IPS-18c (cell line): ENCODE measurements at regions not wholly inside any gene's neighbourhood (a gene's known extent, or its start where the extent isn't known, plus 50 kb on each side); places are given as distances from the start of the nearest gene placed in this dataset.

Source experiments
- H3K4me3 ChIP-seq: 2 replicates; pipeline ENCODE4 v1.7.0; 2013; ENCODE audit warnings: low read depth, mild to moderate bottlenecking, low read length, moderate library complexity; ENCODE audit not compliant: insufficient read depth
- H3K9me3 ChIP-seq: one replicate; pipeline ENCODE4 v1.6.1; 2013; ENCODE audit warnings: mild to moderate bottlenecking, low read length, moderate library complexity; ENCODE audit not compliant: control insufficient read depth, insufficient read depth

DNA sequence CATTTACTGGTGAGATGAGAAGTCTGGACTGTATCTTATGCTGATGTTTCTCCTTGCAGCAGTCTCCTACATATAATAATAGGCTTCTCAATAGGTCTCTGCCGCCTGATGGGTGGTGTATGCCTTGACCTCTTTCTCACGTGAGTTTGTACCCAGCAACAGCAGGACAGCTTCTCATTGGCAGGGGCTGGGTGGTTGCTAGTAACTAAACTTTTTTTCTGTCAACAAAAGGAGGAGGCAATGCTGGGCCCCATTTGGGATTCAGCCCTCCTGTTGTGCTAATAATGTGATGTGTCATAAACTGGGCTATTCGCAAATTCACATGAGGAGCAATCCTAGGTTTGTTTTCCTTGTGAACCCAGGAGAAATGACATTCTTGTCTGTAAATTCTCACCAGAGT is 533.6 kb downstream of the GATA3 start:
- Histone ChIP-seq H3K9me3 (no peaks in the 10 kb centered on the region), H3K4me3 (no peak overlapping the region)

DNA sequence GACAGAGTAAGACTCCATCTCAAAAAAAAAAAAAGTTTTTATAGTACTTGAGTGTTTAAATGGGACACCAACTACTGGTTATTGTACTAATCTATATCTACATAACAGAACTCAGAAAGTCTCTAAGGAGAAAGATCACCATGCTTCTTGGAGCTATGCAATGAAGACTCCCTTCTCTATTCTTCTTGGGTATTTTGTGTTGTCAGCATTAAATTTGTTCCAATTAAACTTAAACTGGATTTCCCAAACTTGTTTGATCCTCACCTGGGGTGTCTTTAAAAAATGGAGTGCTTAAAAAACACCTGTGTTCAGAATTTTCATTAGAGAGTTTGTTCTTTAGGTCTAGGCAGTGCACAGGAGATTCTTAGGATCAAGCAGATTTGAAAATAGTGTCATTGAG is 536.0 kb downstream of the GATA3 start:
- Histone ChIP-seq H3K4me3 (no peak overlapping the region), H3K9me3 (no peaks in the 10 kb centered on the region)

DNA sequence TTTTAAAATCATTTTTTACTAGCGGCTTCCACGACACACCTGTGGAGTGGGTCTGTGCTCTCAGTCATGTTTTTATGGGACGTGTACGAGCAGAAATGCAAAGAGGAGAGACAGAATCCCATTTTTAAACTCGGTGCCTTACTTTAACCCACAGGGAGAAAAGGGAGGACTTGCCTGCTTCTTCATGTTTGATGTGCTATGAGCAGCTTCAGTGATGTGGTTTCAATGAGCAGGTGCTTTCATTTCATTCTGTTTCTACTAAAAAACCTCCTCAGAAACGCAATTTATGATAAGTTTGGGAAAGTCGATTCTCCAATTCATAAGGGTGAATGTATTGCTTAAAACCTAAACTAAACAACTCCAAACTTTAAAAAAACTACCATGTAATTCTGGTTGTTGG is 537.2 kb downstream of the GATA3 start:
- no peaks in the 10 kb centered on the region for H3K9me3 ChIP-seq
- H3K4me3 ChIP-seq, result no peak overlapping the region

DNA sequence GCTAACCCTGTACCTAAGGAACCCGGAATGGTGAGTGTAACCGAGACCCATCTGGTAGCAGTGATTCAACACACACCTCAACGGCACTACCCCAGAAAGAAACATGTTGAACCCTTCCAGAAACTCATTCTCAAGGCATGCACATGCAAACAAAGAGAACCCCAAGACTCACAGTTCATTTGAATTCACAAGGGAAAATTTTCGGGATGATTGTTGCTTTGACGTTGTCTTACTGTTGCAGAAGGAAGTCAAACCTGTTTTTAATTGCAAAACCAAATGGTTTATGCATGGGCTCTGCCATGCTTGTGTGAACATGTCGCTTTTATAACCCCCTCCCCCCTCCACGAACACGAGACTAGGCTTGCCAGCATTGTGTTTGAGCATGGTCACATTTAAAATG is 539.7 kb downstream of the GATA3 start:
- Histone ChIP-seq H3K9me3 (no peaks in the 10 kb centered on the region), H3K4me3 (no peak overlapping the region)

DNA sequence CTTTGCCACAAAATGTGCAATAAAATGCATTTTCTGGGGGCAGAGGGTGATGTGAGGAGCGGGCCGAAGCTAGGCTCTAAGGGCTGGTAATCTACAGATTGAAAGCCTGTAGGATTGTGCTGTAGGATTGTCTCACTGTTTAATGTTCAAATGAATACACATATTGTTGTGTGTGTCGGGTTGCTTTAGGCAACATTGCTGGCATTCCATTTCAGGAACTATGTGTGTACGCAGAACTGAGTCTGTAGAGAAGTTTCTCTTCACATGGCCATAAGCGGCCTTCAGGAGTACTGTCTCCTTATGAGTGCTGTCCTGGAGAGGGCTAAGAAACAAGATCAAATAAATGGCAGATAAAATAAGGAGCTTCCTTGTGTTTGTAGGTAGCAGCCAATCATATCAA is 540.2 kb downstream of the GATA3 start:
- Histone ChIP-seq H3K4me3 (no peak overlapping the region), H3K9me3 (no peaks in the 10 kb centered on the region)

DNA sequence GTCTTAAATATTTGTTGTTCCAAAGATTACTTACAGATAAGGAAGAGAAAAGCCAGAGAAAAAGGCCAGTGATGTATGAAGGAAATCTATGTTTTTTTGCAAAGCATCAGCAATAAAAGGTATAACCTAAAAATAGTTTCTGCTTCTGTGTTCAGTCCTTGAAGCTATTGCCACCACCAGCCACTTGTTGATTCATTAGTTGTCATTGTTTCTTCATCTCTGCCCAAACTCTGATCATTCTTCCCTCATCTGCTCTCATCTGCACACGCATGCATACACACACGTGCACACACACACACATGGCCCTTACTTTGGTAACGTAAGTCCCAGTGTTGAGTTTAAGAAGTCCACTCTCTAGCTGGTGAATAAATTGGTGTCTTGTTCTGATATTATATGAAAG is 540.7 kb downstream of the GATA3 start:
- Histone ChIP-seq H3K4me3 (no peak overlapping the region), H3K9me3 (no peaks in the 10 kb centered on the region)

DNA sequence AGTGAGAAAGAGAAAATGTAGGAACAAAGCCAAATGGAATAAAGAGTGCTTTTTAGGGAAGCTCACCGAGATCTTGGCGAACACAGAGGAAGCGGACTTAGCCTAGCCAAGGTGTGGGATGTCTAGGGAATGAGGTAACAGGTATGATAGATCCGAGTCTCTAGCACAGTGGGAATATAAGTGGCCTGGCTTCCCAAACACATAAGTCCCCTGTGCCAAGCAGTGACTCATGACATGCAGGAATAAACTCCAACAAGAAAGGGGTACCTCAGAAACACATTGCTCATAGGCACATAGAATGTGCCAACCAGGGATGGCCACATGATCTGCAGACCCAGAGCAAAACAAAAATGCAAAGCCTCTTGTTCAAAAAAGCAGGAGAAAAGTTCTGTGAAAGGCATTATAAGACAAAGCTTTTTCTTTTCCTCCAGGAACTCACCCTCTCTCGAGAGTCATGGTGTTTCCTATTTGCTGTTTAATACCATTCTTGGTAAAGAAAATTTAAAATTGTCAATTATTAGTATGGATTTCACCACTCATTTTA is 542.5 kb downstream of the GATA3 start:
- H3K4me3 ChIP-seq, result no peak overlapping the region
- H3K9me3 ChIP-seq, result no peaks in the 10 kb centered on the region

DNA sequence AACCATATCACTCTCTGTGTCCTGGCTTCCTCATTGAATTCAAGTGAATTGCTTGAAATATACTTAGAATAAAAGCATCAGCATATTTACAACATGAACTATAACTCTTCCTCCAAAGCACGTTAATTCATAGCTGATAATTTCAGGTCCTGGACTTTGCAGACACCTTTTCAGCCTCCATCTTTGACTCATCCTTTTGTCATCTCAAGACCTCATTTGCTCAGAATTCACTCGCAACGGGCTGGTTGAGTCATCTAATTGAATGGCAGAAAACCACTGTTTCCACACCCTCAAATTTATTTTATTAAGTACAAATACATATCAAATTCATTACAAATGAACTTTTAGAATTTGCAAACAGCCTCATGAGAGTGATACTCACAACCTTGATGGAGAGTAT is 545.7 kb downstream of the GATA3 start:
- no peaks in the 10 kb centered on the region for H3K9me3 ChIP-seq
- H3K4me3 ChIP-seq, result no peak overlapping the region

DNA sequence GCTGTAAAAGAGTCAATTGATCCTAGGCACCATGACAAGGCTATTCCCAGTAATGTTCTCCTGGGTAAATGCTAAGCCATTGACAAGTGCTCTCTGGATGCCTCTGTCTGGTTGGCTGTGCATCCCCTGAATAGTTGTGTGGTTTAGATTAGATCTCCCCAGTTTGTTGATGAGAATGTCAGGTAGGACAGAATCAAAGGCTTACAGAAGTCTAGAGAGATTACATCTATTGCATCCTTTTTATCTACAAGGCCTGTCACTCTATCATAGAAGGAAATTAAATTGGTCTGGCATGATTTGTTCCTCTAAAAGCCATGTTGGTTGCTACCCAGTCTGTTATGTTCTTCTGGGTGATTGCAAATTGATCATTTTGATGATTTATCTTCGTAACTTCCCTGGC is 548.3 kb downstream of the GATA3 start:
- Histone ChIP-seq H3K9me3 (no peaks in the 10 kb centered on the region), H3K4me3 (no peak overlapping the region)

DNA sequence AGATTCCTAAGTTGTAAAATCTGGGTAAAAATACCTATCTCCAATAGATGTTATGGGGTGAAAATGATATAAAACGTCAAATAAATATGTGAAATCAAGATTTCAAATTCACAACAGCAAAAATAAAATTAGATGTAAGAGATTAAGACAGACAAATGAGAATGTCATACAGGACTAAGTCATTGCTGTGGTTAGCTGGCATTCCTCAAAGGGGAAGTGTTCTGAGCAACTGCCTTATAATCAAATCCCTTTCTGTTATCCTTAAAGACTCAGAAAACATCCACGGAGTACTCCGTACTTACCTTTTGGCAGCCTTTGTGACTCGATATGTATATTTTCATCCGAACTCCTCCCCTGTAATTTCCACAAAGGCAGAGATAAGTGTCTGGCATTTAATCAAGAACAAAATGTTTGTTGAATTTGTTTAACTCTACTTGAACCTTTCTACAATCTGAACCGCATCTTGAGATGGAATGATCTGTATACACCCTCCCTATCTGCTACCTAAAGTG is 559.6 kb downstream of the GATA3 start:
- H3K9me3 ChIP-seq, result no peaks in the 10 kb centered on the region
- H3K4me3 ChIP-seq, result no peak overlapping the region

DNA sequence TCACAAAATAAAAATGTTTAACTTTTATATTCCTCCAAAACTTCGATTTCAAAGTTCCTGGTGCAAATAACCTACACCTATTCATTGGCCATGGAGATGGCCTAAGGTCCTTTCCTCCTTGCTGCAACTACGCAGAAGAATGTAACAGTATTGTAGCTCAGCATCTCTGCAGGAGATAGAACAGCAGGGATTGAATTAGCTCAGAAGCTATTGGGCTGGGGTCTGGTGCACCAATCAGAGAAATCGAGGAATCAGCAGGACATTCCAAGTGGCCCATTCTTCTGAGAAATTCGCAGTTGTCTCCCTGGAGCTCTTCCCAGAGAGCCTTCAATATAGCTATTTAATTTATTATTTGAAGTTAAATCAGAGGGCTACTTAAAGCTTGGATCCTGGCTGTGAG is 560.6 kb downstream of the GATA3 start:
- no peaks in the 10 kb centered on the region for H3K9me3 ChIP-seq
- no peak overlapping the region for H3K4me3 ChIP-seq

DNA sequence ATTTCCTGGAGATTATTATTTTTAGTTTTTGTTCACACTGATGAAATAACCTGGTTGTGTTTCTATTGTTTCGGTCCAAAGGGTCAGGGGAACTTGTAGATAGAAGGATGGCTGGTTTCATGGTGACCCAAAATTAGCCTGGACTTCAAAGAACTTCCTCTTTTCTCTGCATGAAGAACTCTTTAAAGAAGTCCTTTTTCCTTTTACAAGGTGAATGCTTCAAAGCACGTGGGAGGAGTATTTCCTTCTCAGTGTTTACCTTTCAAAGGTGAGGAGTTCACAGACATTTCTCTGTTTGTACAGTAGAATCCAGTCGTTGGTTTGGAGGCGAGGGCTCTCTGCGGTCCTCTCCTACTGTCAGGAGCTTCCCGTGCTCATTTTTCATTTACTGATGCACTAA is 561.7 kb downstream of the GATA3 start:
- H3K4me3 ChIP-seq, result no peak overlapping the region
- no peaks in the 10 kb centered on the region for H3K9me3 ChIP-seq

DNA sequence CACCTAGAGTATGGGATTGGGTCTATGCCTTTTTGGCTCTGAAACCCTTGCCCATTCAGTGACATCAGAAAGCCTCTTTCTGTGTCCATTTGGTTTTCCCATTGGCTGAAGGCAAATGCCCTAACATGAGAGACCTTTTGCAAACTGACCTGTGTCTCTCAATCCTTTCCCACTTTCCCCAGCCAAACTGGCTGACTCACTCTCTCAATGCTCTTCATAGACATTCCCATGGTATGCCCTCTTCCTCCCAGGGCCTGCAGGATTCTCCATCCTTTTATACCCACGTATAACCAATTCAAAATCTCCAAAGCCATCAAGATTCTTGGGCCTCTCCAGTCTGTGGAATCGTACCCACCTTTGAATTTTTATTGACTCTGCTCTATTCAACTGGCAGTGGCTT is 563.3 kb downstream of the GATA3 start:
- Histone ChIP-seq H3K9me3 (no peaks in the 10 kb centered on the region), H3K4me3 (no peak overlapping the region)

DNA sequence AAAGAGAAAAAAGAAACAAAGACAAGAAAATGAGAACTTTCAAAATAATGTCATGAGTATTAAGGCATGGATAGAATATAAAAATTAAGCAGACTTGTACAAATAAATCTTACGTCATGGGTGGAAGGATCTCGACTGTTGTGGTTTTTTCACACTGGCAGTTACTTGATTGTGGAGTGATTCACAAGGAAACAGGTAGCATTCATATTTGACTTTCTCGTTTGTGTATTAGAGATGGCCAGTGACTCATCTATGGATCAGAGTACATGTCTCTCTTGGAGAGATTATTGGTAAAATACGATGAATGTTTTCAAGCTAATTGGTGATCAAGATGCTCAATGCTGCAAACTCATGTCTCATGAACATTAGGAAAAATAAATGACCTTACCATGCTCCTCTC is 564.3 kb downstream of the GATA3 start:
- Histone ChIP-seq H3K4me3 (no peak overlapping the region), H3K9me3 (no peaks in the 10 kb centered on the region)

DNA sequence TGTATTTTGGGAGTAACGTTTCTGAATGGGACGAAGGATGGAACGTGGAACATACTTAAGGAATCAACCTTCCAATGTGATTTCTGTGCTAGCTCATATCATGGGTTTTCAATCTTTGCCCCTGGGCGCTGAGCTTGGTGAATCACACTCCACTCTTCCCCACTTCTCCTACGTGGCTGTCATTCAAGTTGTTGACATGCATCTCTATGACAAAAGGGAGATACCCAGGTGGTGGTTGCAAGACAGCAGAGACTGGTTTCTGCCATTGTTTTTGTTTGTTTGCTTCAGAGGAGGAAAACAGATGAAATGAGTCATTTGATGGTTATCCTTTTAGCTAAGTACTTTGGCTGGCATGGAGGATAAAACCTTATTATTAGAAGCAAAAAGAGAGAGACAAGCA is 573.9 kb downstream of the GATA3 start:
- H3K9me3 ChIP-seq, result no peaks in the 10 kb centered on the region
- H3K4me3 ChIP-seq, result no peak overlapping the region

DNA sequence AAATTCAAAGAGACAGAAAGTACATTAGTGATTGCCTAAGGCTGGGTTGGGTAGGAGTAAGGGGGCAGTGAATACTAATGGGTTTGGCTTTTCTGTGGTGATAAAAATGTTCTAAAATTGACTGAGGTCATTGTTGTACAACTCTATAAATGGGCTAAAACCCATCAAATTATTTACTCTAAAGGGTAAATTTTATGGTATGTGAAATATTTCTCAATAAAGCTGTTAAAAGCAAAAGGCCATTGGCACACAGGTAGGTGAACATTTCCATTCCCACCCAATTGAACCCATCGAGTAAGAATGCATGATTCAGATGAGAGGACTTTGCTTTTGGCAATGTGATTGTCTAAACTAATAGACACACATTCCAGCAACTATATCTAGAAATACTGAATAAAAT is 579.4 kb downstream of the GATA3 start:
- Histone ChIP-seq H3K4me3 (no peak overlapping the region), H3K9me3 (no peaks in the 10 kb centered on the region)

DNA sequence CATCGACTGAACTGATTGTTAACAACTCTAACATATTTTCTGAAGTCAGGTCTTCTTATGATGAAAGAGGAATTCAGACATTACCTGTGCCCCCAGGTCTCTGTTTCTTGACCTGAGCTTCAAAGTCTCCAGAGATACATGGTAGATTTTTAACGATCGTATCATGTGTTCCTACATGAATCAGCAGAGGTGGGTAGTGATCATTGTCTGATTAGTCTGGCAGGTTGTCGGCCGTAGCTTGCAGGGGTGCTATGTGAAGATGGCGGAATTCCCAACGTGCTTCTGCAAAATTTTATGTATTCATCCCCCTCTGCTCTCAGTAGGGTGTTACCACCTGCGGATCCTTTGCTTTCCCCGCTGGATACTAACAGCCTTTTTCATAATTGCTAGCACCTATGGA is 581.9 kb downstream of the GATA3 start:
- H3K4me3 ChIP-seq, result no peak overlapping the region
- H3K9me3 ChIP-seq, result no peaks in the 10 kb centered on the region

DNA sequence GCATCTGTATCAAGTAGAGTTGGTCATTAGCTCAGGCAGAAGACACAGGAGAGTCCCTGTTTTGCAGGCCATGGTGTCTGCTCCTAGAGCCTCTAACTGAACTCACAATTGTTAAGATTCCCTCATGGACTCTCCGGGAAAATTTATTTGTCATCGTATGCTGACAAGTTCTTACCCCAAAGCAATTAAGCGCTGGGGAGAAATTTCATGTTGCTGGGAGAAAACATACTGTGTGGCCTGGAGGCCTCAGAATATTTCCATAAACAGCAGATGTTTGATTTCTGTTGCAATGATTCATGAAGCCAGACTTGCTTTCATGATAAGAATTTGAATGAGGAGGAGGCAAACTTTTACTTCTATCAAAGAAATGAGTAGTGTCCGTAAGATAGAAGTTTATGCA is 583.2 kb downstream of the GATA3 start:
- Histone ChIP-seq H3K4me3 (no peak overlapping the region), H3K9me3 (peaks cover 3% of the 10 kb centered on the region)

DNA sequence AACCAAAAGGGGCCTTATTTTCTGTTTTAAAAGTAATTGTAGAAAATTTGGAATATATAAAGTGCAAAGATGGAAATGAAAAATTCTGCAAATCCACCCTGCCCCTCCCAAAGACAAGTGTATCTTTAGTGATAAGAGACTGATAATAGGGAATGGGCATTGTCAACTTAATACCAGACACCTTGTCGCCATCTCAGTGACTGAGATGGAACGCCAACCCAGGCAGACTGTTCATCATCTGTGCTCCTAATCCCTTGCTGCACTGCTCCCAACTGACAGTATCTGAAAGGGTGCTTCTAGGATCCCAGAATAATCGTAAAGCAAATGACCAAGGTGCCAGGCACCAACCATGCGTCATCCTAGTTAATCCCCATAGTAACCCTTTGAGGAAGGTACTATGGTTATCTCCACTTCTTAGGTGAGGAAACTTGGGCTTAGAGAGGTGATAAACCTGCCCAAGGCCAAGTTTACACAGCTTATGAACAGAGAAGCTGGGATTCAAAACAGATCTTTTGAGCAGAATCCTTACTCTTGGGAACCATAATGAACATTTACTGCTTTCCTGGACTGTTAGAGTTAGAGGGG is 583.7 kb downstream of the GATA3 start:
- Histone ChIP-seq H3K4me3 (no peak overlapping the region), H3K9me3 (peaks cover 4% of the 10 kb centered on the region)
